Duodenal mucosa (tissue), 2 donors: ENCODE measurements at regions not wholly inside any gene's neighbourhood (a gene's known extent, or its start where the extent isn't known, plus 50 kb on each side); places are given as distances from the start of the nearest gene placed in this dataset.

Source experiments
- H3K27ac ChIP-seq: one replicate; pipeline ENCODE4 v1.7.0; 2013; ENCODE audit warnings: low read depth, low read length
- H3K27me3 ChIP-seq, 2 donors: one replicate each; pipeline ENCODE4 v1.7.0; 2013; ENCODE audit warnings: low read length in 2 of 2, control low read depth in 1 of 2; ENCODE audit not compliant: insufficient read depth in 2 of 2, control insufficient read depth in 1 of 2
- H3K36me3 ChIP-seq, 2 donors: one replicate each; pipeline ENCODE4 v1.7.0; 2013; ENCODE audit warnings: low read length in 2 of 2, control low read depth in 1 of 2; ENCODE audit not compliant: insufficient read depth in 2 of 2, control insufficient read depth in 1 of 2
- H3K4me1 ChIP-seq, 2 donors: one replicate each; pipeline ENCODE4 v1.7.0; 2013; ENCODE audit warnings: low read length in 2 of 2, control low read depth in 1 of 2; ENCODE audit not compliant: insufficient read depth in 2 of 2, control insufficient read depth in 1 of 2
- H3K4me3 ChIP-seq, 2 donors: one replicate each; pipeline ENCODE4 v1.7.0; 2013; ENCODE audit warnings: low read length in 2 of 2, low read depth in 1 of 2
- H3K9ac ChIP-seq, 2 donors: one replicate each; pipeline ENCODE4 v1.7.0; 2013; ENCODE audit warnings: low read length in 2 of 2, low read depth in 1 of 2
- H3K9me3 ChIP-seq, 2 donors: one replicate each; pipeline ENCODE4 v1.7.0; 2013; ENCODE audit warnings: low read length in 2 of 2, control low read depth in 1 of 2; ENCODE audit not compliant: control insufficient read depth in 1 of 2

- Histone ChIP-seq H3K27ac (no peak overlapping the region), H3K4me3 (no peak overlapping the region), H3K9ac (no peak overlapping the region), H3K9me3 (no peaks in the 10 kb centered on the region), H3K27me3 (peaks cover 0 to 3% of the 10 kb centered on the region in 2 donors), H3K4me1 (no peaks in the 10 kb centered on the region), H3K36me3 (no peaks in the 10 kb centered on the region)
Measured at GRCh38 chr15:98555173-98555515, 93.2 kb upstream of the IGF1R start.

DNA sequence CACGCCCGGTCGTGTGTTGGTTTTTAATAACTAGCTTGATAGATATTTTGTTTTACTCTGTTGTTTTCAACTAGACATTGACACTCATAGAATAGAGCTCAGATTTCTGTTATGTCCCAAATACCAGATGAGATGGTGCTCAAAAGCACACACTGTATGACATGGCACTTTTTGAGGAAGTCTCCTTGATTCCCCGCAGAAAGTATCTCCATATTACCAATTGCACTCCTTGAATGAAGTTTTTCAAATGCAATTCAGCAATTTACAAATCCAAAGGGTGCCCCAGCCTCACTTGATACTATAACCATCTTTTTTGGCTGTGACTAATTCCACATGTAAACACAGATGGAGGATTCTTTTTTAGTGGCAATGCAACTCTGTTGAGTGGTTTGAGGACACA, 92.0 kb upstream of the IGF1R start:
- Histone ChIP-seq H3K4me1 (no peaks in the 10 kb centered on the region), H3K36me3 (no peaks in the 10 kb centered on the region), H3K27ac (no peak overlapping the region), H3K4me3 (no peak overlapping the region), H3K9ac (no peak overlapping the region), H3K9me3 (no peaks in the 10 kb centered on the region), H3K27me3 (peaks cover 0 to 3% of the 10 kb centered on the region in 2 donors)

- Histone ChIP-seq H3K9me3 (no peaks in the 10 kb centered on the region), H3K9ac (no peak overlapping the region), H3K4me1 (no peaks in the 10 kb centered on the region), H3K36me3 (no peaks in the 10 kb centered on the region), H3K27me3 (peaks cover 0 to 4% of the 10 kb centered on the region in 2 donors), H3K4me3 (no peak overlapping the region), H3K27ac (no peak overlapping the region)
Measured at GRCh38 chr15:98560338-98560737, 88.0 kb upstream of the IGF1R start.

- Histone ChIP-seq H3K4me1 (no peaks in the 10 kb centered on the region), H3K9ac (no peak overlapping the region), H3K27me3 (peaks cover 0 to 4% of the 10 kb centered on the region in 2 donors), H3K36me3 (no peaks in the 10 kb centered on the region), H3K9me3 (no peaks in the 10 kb centered on the region), H3K4me3 (no peak overlapping the region), H3K27ac (no peak overlapping the region)
Measured at GRCh38 chr15:98561169-98561941, 87.0 kb upstream of the IGF1R start.

- Histone ChIP-seq H3K27me3 (peaks cover 0 to 4% of the 10 kb centered on the region in 2 donors), H3K4me1 (no peaks in the 10 kb centered on the region), H3K9me3 (no peaks in the 10 kb centered on the region), H3K27ac (no peak overlapping the region), H3K36me3 (no peaks in the 10 kb centered on the region), H3K4me3 (no peak overlapping the region), H3K9ac (no peak overlapping the region)
Measured at GRCh38 chr15:98562331-98562937, 85.9 kb upstream of the IGF1R start.

DNA sequence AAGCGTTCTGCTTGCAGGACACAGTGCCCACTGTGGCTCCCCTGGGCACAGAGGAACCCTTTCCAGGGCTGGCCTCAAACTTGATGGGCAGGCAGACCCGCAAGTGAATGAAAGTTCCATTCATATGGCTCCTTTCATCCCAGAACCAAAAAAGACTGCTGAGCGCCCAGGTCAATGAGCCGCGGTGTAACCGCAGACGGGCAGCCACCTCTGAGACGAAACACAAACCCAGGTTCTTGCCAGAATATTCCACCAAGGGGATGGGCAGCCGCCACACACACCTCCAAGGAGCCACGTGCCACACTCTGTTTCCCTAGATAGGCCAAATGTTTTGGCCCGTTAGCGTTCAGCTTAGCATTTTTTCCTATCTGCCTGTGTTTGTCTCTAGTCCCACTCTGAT, 82.8 kb upstream of the IGF1R start:
- no peaks in the 10 kb centered on the region for H3K9me3 ChIP-seq
- H3K9ac ChIP-seq = no peak overlapping the region
- peaks cover 0 to 4% of the 10 kb centered on the region in 2 donors for H3K27me3 ChIP-seq

DNA sequence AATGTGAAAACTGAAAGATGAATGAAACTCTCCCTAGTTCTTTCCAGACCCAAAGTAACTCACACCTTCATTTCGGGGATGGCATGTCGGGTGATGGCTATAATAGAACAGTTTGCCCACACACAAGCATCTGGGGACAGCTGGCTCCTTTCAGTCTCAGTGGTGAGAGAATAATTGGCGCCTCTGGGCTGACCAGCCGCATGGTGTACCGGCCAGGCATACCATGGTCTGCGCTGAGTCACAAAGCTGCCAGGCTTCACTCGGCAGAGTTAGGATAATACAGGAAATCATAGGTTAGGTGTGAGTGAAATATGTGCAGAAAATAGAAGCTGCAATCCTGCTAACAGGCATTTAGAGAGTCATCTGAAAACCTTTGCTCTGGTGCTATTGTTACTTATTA, 80.4 kb upstream of the IGF1R start:
- Histone ChIP-seq H3K4me3 (no peak overlapping the region), H3K36me3 (no peaks in the 10 kb centered on the region), H3K4me1 (no peaks in the 10 kb centered on the region), H3K9me3 (no peaks in the 10 kb centered on the region), H3K9ac (no peak overlapping the region), H3K27ac (no peak overlapping the region), H3K27me3 (peaks cover 3 to 4% of the 10 kb centered on the region in 2 donors)

More for the DNA sequence above, 82.8 kb upstream of the IGF1R start:
- Histone ChIP-seq H3K27ac (no peak overlapping the region), H3K4me1 (no peaks in the 10 kb centered on the region), H3K4me3 (no peak overlapping the region), H3K36me3 (no peaks in the 10 kb centered on the region)

GRCh38 chr15:98568382-98569017, 79.8 kb upstream of the IGF1R start:
- no peaks in the 10 kb centered on the region for H3K4me1 ChIP-seq
- no peak overlapping the region for H3K4me3 ChIP-seq
- no peak overlapping the region for H3K9ac ChIP-seq
- peaks cover 3 to 4% of the 10 kb centered on the region in 2 donors for H3K27me3 ChIP-seq
- H3K9me3 ChIP-seq = no peaks in the 10 kb centered on the region
- H3K36me3 ChIP-seq = no peaks in the 10 kb centered on the region
- H3K27ac ChIP-seq = no peak overlapping the region

GRCh38 chr15:98570119-98570518, 78.2 kb upstream of the IGF1R start:
- H3K36me3 ChIP-seq = no peaks in the 10 kb centered on the region
- no peaks in the 10 kb centered on the region for H3K9me3 ChIP-seq
- H3K9ac ChIP-seq = no peak overlapping the region
- H3K4me3 ChIP-seq = no peak overlapping the region
- H3K27ac ChIP-seq = no peak overlapping the region
- H3K27me3 ChIP-seq = peaks cover 0 to 3% of the 10 kb centered on the region in 2 donors
- no peaks in the 10 kb centered on the region for H3K4me1 ChIP-seq

DNA sequence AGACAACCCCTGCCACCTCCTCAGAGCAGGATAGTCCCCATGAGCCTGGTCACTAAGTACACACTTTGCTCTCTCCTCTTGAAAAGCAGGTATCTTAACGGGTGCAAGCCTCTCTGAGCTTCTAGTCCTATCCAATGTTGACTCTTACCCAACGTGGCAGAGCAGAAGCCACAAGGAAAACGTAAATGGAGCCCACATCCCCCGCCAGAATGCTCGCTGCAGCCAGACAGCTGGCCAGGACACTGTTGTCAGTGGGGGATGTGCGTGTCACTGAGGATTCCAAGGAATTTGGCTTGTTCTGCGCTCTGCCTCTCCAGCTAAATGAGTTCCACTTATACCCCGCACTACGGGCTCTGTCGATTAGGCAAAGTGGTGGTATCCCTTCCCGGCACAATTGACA, 67.8 kb upstream of the IGF1R start:
- H3K9ac ChIP-seq = no peak overlapping the region
- H3K9me3 ChIP-seq = no peaks in the 10 kb centered on the region
- no peak overlapping the region for H3K27ac ChIP-seq
- no peaks in the 10 kb centered on the region for H3K36me3 ChIP-seq
- H3K27me3 ChIP-seq = peaks cover 17 to 28% of the 10 kb centered on the region in 2 donors
- no peak overlapping the region for H3K4me3 ChIP-seq
- peaks cover 0 to 2% of the 10 kb centered on the region in 2 donors for H3K4me1 ChIP-seq
